H9 (cell line): ENCODE measurements at regions not wholly inside any gene's neighbourhood (a gene's known extent, or its start where the extent isn't known, plus 50 kb on each side); places are given as distances from the start of the nearest gene placed in this dataset.
A peak's percentile ranks its signal among the peaks of the same experiment; 100 is the strongest.

Experiments used
- DNase-seq: peaks from one replicate; pipeline ENCODE4 v3.0.0-alpha.2; 2017
- H2AFZ ChIP-seq: one replicate; pipeline ENCODE4 v1.6.1; 2013; ENCODE audit warnings: mild to moderate bottlenecking, low read length, control low read depth, moderate library complexity
- H2AK5ac ChIP-seq: 2 replicates; pipeline ENCODE4 v1.6.1; 2013; ENCODE audit warnings: low read length, control low read depth, mixed read lengths; ENCODE audit not compliant: insufficient read length
- H2BK120ac ChIP-seq: one replicate; pipeline ENCODE4 v1.6.1; 2013; ENCODE audit warnings: low read depth, mild to moderate bottlenecking, low read length, control low read depth, inconsistent platforms; ENCODE audit not compliant: poor library complexity, severe bottlenecking
- H2BK12ac ChIP-seq: 2 replicates; pipeline ENCODE4 v1.6.1; 2013; ENCODE audit warnings: low read length, control low read depth, mixed read lengths, low read depth; ENCODE audit not compliant: insufficient read length
- H2BK15ac ChIP-seq: 2 replicates; pipeline ENCODE4 v1.6.1; 2013; ENCODE audit warnings: low read depth, low read length, control low read depth
- H2BK20ac ChIP-seq: one replicate; pipeline ENCODE4 v1.6.1; 2013; ENCODE audit warnings: low read depth, mild to moderate bottlenecking, low read length, control low read depth, inconsistent platforms; ENCODE audit not compliant: poor library complexity, severe bottlenecking
- H2BK5ac ChIP-seq: 2 replicates; pipeline ENCODE4 v1.6.1; 2013; ENCODE audit warnings: low read length, control low read depth, mixed read lengths; ENCODE audit not compliant: insufficient read length
- H3K14ac ChIP-seq: 2 replicates; pipeline ENCODE4 v1.6.1; 2013; ENCODE audit warnings: low read length, control low read depth; ENCODE audit not compliant: insufficient read depth
- H3K18ac ChIP-seq: 2 replicates; pipeline ENCODE4 v1.6.1; 2013; ENCODE audit warnings: low read depth, mild to moderate bottlenecking, mixed read lengths, low read length, control low read depth; ENCODE audit not compliant: insufficient read length
- H3K23ac ChIP-seq: 2 replicates; pipeline ENCODE4 v1.6.1; 2013; ENCODE audit warnings: low read length, control low read depth, mixed read lengths, low read depth; ENCODE audit not compliant: insufficient read length
- H3K23me2 ChIP-seq: 2 replicates; pipeline ENCODE4 v1.6.1; 2013; ENCODE audit warnings: low read depth, mild to moderate bottlenecking, mixed read lengths, low read length, control low read depth; ENCODE audit not compliant: insufficient read length, poor library complexity, severe bottlenecking
- H3K27ac ChIP-seq: 2 replicates; pipeline ENCODE4 v1.5.1; 2013; ENCODE audit warnings: low read length, control low read depth, mixed read lengths, low read depth; ENCODE audit not compliant: insufficient read length
- H3K27me3 ChIP-seq: 2 replicates; pipeline ENCODE4 v1.6.1; 2013; ENCODE audit warnings: low read length, control low read depth, inconsistent platforms; ENCODE audit not compliant: insufficient read depth
- H3K4ac ChIP-seq: 2 replicates; pipeline ENCODE4 v1.6.1; 2013; ENCODE audit warnings: low read depth, mild to moderate bottlenecking, control low read depth, inconsistent platforms, low read length, moderate library complexity
- H3K4me1 ChIP-seq: 2 replicates; pipeline ENCODE4 v1.6.1; 2013; ENCODE audit warnings: low read length, control low read depth, inconsistent platforms; ENCODE audit not compliant: insufficient read depth
- H3K4me2 ChIP-seq: 2 replicates; pipeline ENCODE4 v1.6.1; 2013; ENCODE audit warnings: low read length, control low read depth, mixed read lengths; ENCODE audit not compliant: insufficient read length, insufficient read depth
- H3K56ac ChIP-seq: 2 replicates; pipeline ENCODE4 v1.6.1; 2013; ENCODE audit warnings: low read depth, mild to moderate bottlenecking, mixed read lengths, low read length, control low read depth; ENCODE audit not compliant: insufficient read length
- H3K79me1 ChIP-seq: 2 replicates; pipeline ENCODE4 v1.6.1; 2013; ENCODE audit warnings: low read depth, mild to moderate bottlenecking, moderate library complexity, low read length, control low read depth, inconsistent platforms; ENCODE audit not compliant: insufficient read depth, poor library complexity, severe bottlenecking
- H3K79me2 ChIP-seq: 2 replicates; pipeline ENCODE4 v1.6.1; 2013; ENCODE audit warnings: low read length, control low read depth, inconsistent platforms; ENCODE audit not compliant: insufficient read depth
- H3K9ac ChIP-seq: 2 replicates; pipeline ENCODE4 v1.6.1; 2013; ENCODE audit warnings: low read length, control low read depth, mixed read lengths; ENCODE audit not compliant: insufficient read length; ENCODE audit errors: extremely low read depth
- H3K9me3 ChIP-seq: one replicate; pipeline ENCODE4 v1.6.1; 2013; ENCODE audit warnings: low read depth, low read length, inconsistent platforms; ENCODE audit not compliant: control insufficient read depth
- H3T11ph ChIP-seq: one replicate; pipeline ENCODE4 v1.6.1; 2013; ENCODE audit warnings: mild to moderate bottlenecking, low read length, control low read depth, inconsistent platforms
- H4K20me1 ChIP-seq: one replicate; pipeline ENCODE4 v1.6.1; 2013; ENCODE audit not compliant: control insufficient read depth, insufficient read length, insufficient read depth
- H4K5ac ChIP-seq: 2 replicates; pipeline ENCODE4 v1.6.1; 2013; ENCODE audit warnings: low read depth, mild to moderate bottlenecking, mixed read lengths, low read length, control low read depth; ENCODE audit not compliant: insufficient read length
- H4K8ac ChIP-seq: replicated peaks from 2 replicates; pipeline ENCODE4 v1.6.1; 2013; ENCODE audit warnings: low read length, control low read depth, mixed read lengths, low read depth; ENCODE audit not compliant: insufficient read length
- H4K91ac ChIP-seq: 2 replicates; pipeline ENCODE4 v1.6.1; 2013; ENCODE audit warnings: low read depth, mild to moderate bottlenecking, moderate library complexity, mixed read lengths, low read length, control low read depth; ENCODE audit not compliant: insufficient read length
- H3K27ac Mint-ChIP-seq, 3 experiments: 2 replicates in 2 of 3; 3 replicates in 1 of 3; pipeline ENCODE4 v1.8.0; 2020 to 2021; ENCODE audit warnings: mixed read lengths in 3 of 3, mild to moderate bottlenecking in 1 of 3, moderate library complexity in 1 of 3
- H3K27me3 Mint-ChIP-seq: 2 replicates; pipeline ENCODE4 v1.8.0; 2021; ENCODE audit warnings: low read depth, mild to moderate bottlenecking, moderate library complexity, mixed read lengths
- H3K36me3 Mint-ChIP-seq, 3 experiments: 2 replicates in 2 of 3; 3 replicates in 1 of 3; pipeline ENCODE4 v1.8.0; 2020 to 2021; ENCODE audit warnings: low read depth in 3 of 3, mixed read lengths in 3 of 3; ENCODE audit not compliant: insufficient read depth in 1 of 3
- H3K4me1 Mint-ChIP-seq, 2 experiments: 2 replicates each; pipeline ENCODE4 v1.8.0; 2020; ENCODE audit warnings: mixed read lengths in 2 of 2
- H3K4me3 Mint-ChIP-seq, 2 experiments: 2 replicates in 1 of 2; 3 replicates in 1 of 2; pipeline ENCODE4 v1.8.0; 2020 to 2021; ENCODE audit warnings: mild to moderate bottlenecking in 2 of 2, mixed read lengths in 2 of 2, moderate library complexity in 1 of 2
- H3K9me3 Mint-ChIP-seq, 2 experiments: 2 replicates in 1 of 2; 3 replicates in 1 of 2; pipeline ENCODE4 v1.8.0; 2020; ENCODE audit warnings: mild to moderate bottlenecking in 2 of 2, mixed read lengths in 2 of 2, moderate library complexity in 1 of 2
- CTCF ChIP-seq: fragments of 200-600 bp; sonication (generic); conservative IDR thresholded peaks from 3 replicates; pipeline ENCODE4 v1.8.0; 2021; ENCODE audit warnings: antibody characterized with exemption, mild to moderate bottlenecking
- WGBS: extraction: QIAGEN DNeasy Blood & Tissue Kit; methylation state at CpG from one replicate; pipeline ENCODE4 v1.1.7; 2013; ENCODE audit warnings: missing lambda C conversion rate, low lambda C conversion rate, mixed read lengths; ENCODE audit not compliant: insufficient read length; ENCODE audit errors: extremely low coverage; 5-methylcytosine and 5-hydroxymethylcytosine counted together

GRCh38 chr20:24762371-24762770 is 186.7 kb upstream of the CST7 start:
- H3K23me2 ChIP-seq = no peaks in the 10 kb centered on the region
- no CpG with 5 or more reads among the region's 3 CpGs for WGBS
- no peak overlapping the region for H3K14ac ChIP-seq
- H2AFZ ChIP-seq = no peak overlapping the region
- H3K27ac ChIP-seq = no peak overlapping the region
- peaks cover 10 to 14% of the 10 kb centered on the region in 2 experiments for H3K9me3 Mint-ChIP-seq
- H3K79me1 ChIP-seq = no peaks in the 10 kb centered on the region
- H3K23ac ChIP-seq = no peak overlapping the region
- H3T11ph ChIP-seq = no peak overlapping the region
- no peak overlapping the region for H3K56ac ChIP-seq
- no peak overlapping the region for H4K5ac ChIP-seq
- H3K27ac Mint-ChIP-seq = no peak overlapping the region
- no peak overlapping the region for H2BK12ac ChIP-seq
- no peak overlapping the region for H4K91ac ChIP-seq
- no peak overlapping the region for H4K8ac ChIP-seq
- no peak overlapping the region for H3K4ac ChIP-seq
- no peaks in the 10 kb centered on the region; the same call in 1 of the 2 replicates for H3K27me3 ChIP-seq
- H2BK15ac ChIP-seq = no peak overlapping the region
- H3K18ac ChIP-seq = no peak overlapping the region
- H3K4me1 Mint-ChIP-seq = no peaks in the 10 kb centered on the region
- no peak overlapping the region for H2BK120ac ChIP-seq
- no peaks in the 10 kb centered on the region for H4K20me1 ChIP-seq
- H2BK20ac ChIP-seq = no peak overlapping the region
- H3K36me3 Mint-ChIP-seq = peaks cover 0 to 3% (median 0%) of the 10 kb centered on the region in 3 experiments; a peak in 4 of 7 replicates
- H3K4me1 ChIP-seq = no peaks in the 10 kb centered on the region
- H3K27me3 Mint-ChIP-seq = peaks cover 6% of the 10 kb centered on the region
- peak; percentile 4 for DNase-seq
- no peak for TF ChIP-seq CTCF
- H2BK5ac ChIP-seq = no peak overlapping the region
- H3K9ac ChIP-seq = no peak overlapping the region
- no peak overlapping the region for H3K4me3 Mint-ChIP-seq
- H2AK5ac ChIP-seq = no peak overlapping the region
- no peaks in the 10 kb centered on the region for H3K79me2 ChIP-seq
- no peak overlapping the region for H3K4me2 ChIP-seq
- no peaks in the 10 kb centered on the region for H3K9me3 ChIP-seq
